ENCODE measurements at regions not wholly inside any gene's neighbourhood (a gene's known extent, or its start where the extent isn't known, plus 50 kb on each side); places are given as distances from the start of the nearest gene placed in this dataset.

GRCh38 chr3:74349015-74349414 lies 265.4 kb downstream of the CNTN3 start:
- no peak for TF ChIP-seq FOXP2 (optimal IDR thresholded peaks at IDR 0.05; ENCODE audit: borderline replicate concordance, extremely low read depth, extremely low read length, insufficient read depth)
- TF ChIP-seq POLR2AphosphoS5 (IDR thresholded peaks at IDR 0.05; ENCODE audit: low read depth, low read length), result no peak
- no peak for TF ChIP-seq REST (IDR thresholded peaks at IDR 0.05; ENCODE audit: insufficient read depth in 1 of 2, low read depth in 2 of 2, low read length in 2 of 2)
- TF ChIP-seq TAF1 (IDR thresholded peaks at IDR 0.05; ENCODE audit: borderline replicate concordance, insufficient read depth, low read length), result no peak
- TF ChIP-seq SIN3A (IDR thresholded peaks at IDR 0.05; ENCODE audit: borderline replicate concordance, insufficient read depth, low read length), result no peak

- no peak for TF ChIP-seq REST (IDR thresholded peaks at IDR 0.05; ENCODE audit: insufficient read depth in 1 of 2, low read depth in 2 of 2, low read length in 2 of 2)
- TF ChIP-seq TAF1 (IDR thresholded peaks at IDR 0.05; ENCODE audit: borderline replicate concordance, insufficient read depth, low read length), result no peak
- TF ChIP-seq SIN3A (IDR thresholded peaks at IDR 0.05; ENCODE audit: borderline replicate concordance, insufficient read depth, low read length), result no peak
- no peak for TF ChIP-seq POLR2AphosphoS5 (IDR thresholded peaks at IDR 0.05; ENCODE audit: low read depth, low read length)
- TF ChIP-seq FOXP2 (optimal IDR thresholded peaks at IDR 0.05; ENCODE audit: borderline replicate concordance, extremely low read depth, extremely low read length, insufficient read depth), result no peak
Observed at GRCh38 chr3:74347563-74348268, 266.7 kb downstream of the CNTN3 start.

- TF ChIP-seq REST (IDR thresholded peaks at IDR 0.05; ENCODE audit: insufficient read depth in 1 of 2, low read depth in 2 of 2, low read length in 2 of 2), result no peak
- no peak for TF ChIP-seq SIN3A (IDR thresholded peaks at IDR 0.05; ENCODE audit: borderline replicate concordance, insufficient read depth, low read length)
- no peak for TF ChIP-seq POLR2AphosphoS5 (IDR thresholded peaks at IDR 0.05; ENCODE audit: low read depth, low read length)
- no peak for TF ChIP-seq FOXP2 (optimal IDR thresholded peaks at IDR 0.05; ENCODE audit: borderline replicate concordance, extremely low read depth, extremely low read length, insufficient read depth)
- no peak for TF ChIP-seq TAF1 (IDR thresholded peaks at IDR 0.05; ENCODE audit: borderline replicate concordance, insufficient read depth, low read length)
Observed at GRCh38 chr3:74346896-74347295, 267.6 kb downstream of the CNTN3 start.

GRCh38 chr3:74345701-74346100 lies 268.8 kb downstream of the CNTN3 start:
- no peak for TF ChIP-seq TAF1 (IDR thresholded peaks at IDR 0.05; ENCODE audit: borderline replicate concordance, insufficient read depth, low read length)
- TF ChIP-seq SIN3A (IDR thresholded peaks at IDR 0.05; ENCODE audit: borderline replicate concordance, insufficient read depth, low read length), result no peak

- TF ChIP-seq FOXP2 (optimal IDR thresholded peaks at IDR 0.05; ENCODE audit: borderline replicate concordance, extremely low read depth, extremely low read length, insufficient read depth) (no peak), SIN3A (IDR thresholded peaks at IDR 0.05; ENCODE audit: borderline replicate concordance, insufficient read depth, low read length) (no peak), POLR2AphosphoS5 (IDR thresholded peaks at IDR 0.05; ENCODE audit: low read depth, low read length) (no peak), REST (IDR thresholded peaks at IDR 0.05; ENCODE audit: insufficient read depth in 1 of 2, low read depth in 2 of 2, low read length in 2 of 2) (no peak), TAF1 (IDR thresholded peaks at IDR 0.05; ENCODE audit: borderline replicate concordance, insufficient read depth, low read length) (no peak)
Observed at GRCh38 chr3:74344865-74345440, 269.5 kb downstream of the CNTN3 start.

All from PFSK-1 (cell line).